ENCODE measurements at regions not wholly inside any gene's neighbourhood (a gene's known extent, or its start where the extent isn't known, plus 50 kb on each side); places are given as distances from the start of the nearest gene placed in this dataset.

- H3K36me3 ChIP-seq (replicated peaks; ENCODE audit: insufficient read depth, low read length), result no peaks in the 10 kb centered on the region
- no peaks in the 10 kb centered on the region for H3K9me3 ChIP-seq (replicated peaks; ENCODE audit: insufficient read depth, low read length)
- no peak overlapping the region for H3K4me3 ChIP-seq (ENCODE audit: low read length)
- no peak overlapping the region for H2AFZ ChIP-seq (ENCODE audit: low read length)
- H3K4me2 ChIP-seq (ENCODE audit: low read depth, low read length), result no peak overlapping the region
- no peaks in the 10 kb centered on the region for H3F3A ChIP-seq (ENCODE audit: insufficient read depth, low read length)
- no peak overlapping the region for H3K9ac ChIP-seq (ENCODE audit: low read length)
- no peaks in the 10 kb centered on the region for H4K20me1 ChIP-seq (ENCODE audit: insufficient read depth, low read length)
- no peaks in the 10 kb centered on the region for H3K27me3 ChIP-seq (replicated peaks; ENCODE audit: insufficient read depth, low read length)
- H3K4me1 ChIP-seq (ENCODE audit: low read length), result no peaks in the 10 kb centered on the region
- H3K27ac ChIP-seq (ENCODE audit: low read length), result no peak overlapping the region
- TF ChIP-seq EZH2phosphoT487 (IDR thresholded peaks at IDR 0.05; ENCODE audit: low read length) (no peak), CTCF (IDR thresholded peaks at IDR 0.05; ENCODE audit: low read length) (no peak), EZH2 (optimal IDR thresholded peaks at IDR 0.05; ENCODE audit: low read depth, low read length) (no peak)
- H3K79me2 ChIP-seq (ENCODE audit: low read length), result no peaks in the 10 kb centered on the region
- no peaks in the 10 kb centered on the region for H3K9me2 ChIP-seq (replicated peaks; ENCODE audit: insufficient read depth, low read length)
- DNase-seq, result no peak
These were observed 376.4 kb downstream of the HTR7 start for GRCh38 chr10:90481326-90481923.

DNA sequence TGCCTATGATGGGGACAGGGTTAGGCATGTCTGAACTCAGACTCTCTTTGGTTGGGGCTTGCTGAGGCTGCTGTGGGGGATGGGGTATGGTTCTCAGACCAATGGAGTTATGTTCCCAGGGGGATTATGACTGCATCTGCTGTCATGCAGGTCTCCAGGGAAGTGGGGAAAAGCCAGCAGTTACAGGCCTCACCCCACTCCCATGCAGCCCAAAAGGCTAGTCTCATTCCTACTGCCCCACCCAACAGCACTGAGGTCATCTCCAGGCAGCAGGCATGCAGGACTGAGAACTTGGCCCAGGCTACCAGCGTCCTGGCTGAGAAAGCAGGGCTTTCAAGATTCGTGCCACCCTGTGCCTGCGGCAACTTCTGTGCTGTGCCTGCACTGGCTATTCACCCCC is 373.3 kb downstream of the HTR7 start:
- Histone ChIP-seq H4K20me1 (ENCODE audit: insufficient read depth, low read length) (no peaks in the 10 kb centered on the region), H3K4me3 (ENCODE audit: low read length) (no peak overlapping the region), H3K9me3 (replicated peaks; ENCODE audit: insufficient read depth, low read length) (no peaks in the 10 kb centered on the region), H3K4me1 (ENCODE audit: low read length) (no peaks in the 10 kb centered on the region), H3K9me2 (replicated peaks; ENCODE audit: insufficient read depth, low read length) (no peaks in the 10 kb centered on the region), H3K79me2 (ENCODE audit: low read length) (no peaks in the 10 kb centered on the region), H2AFZ (ENCODE audit: low read length) (no peak overlapping the region), H3K4me2 (ENCODE audit: low read depth, low read length) (no peak overlapping the region), H3K27ac (ENCODE audit: low read length) (no peak overlapping the region), H3K36me3 (replicated peaks; ENCODE audit: insufficient read depth, low read length) (no peaks in the 10 kb centered on the region), H3K27me3 (replicated peaks; ENCODE audit: insufficient read depth, low read length) (no peaks in the 10 kb centered on the region), H3K9ac (ENCODE audit: low read length) (no peak overlapping the region), H3F3A (ENCODE audit: insufficient read depth, low read length) (no peaks in the 10 kb centered on the region)
- no peak for DNase-seq
- TF ChIP-seq EZH2 (optimal IDR thresholded peaks at IDR 0.05; ENCODE audit: low read depth, low read length) (no peak), EZH2phosphoT487 (IDR thresholded peaks at IDR 0.05; ENCODE audit: low read length) (no peak), CTCF (IDR thresholded peaks at IDR 0.05; ENCODE audit: low read length) (no peak)

DNA sequence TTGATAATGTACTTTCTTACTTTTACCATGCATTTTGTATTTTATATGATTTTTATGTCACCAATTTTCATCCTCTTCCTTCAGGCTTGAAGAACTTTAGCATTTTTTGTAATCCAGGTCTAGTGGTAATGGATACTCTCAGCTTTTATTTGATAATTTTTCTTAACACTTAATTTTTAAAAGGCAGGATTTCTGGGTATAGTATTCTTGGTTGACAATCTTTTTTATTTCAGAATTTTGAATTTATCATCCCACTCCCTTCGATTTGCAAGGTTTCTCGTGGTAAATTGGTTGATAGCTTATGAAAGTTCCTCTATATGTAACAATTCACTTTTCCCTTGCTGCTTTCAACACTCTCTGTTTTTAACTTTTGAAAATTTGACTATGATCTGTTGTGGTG is 363.7 kb downstream of the HTR7 start:
- no peaks in the 10 kb centered on the region for H3K9me3 ChIP-seq (replicated peaks; ENCODE audit: insufficient read depth, low read length)

More for the DNA sequence above, 363.7 kb downstream of the HTR7 start:
- Histone ChIP-seq H3K36me3 (replicated peaks; ENCODE audit: insufficient read depth, low read length) (no peaks in the 10 kb centered on the region), H2AFZ (ENCODE audit: low read length) (no peak overlapping the region), H3K9me2 (replicated peaks; ENCODE audit: insufficient read depth, low read length) (no peaks in the 10 kb centered on the region), H4K20me1 (ENCODE audit: insufficient read depth, low read length) (no peaks in the 10 kb centered on the region), H3K4me2 (ENCODE audit: low read depth, low read length) (no peak overlapping the region), H3K4me3 (ENCODE audit: low read length) (no peak overlapping the region), H3K27ac (ENCODE audit: low read length) (no peak overlapping the region), H3K4me1 (ENCODE audit: low read length) (no peaks in the 10 kb centered on the region), H3F3A (ENCODE audit: insufficient read depth, low read length) (no peaks in the 10 kb centered on the region), H3K9ac (ENCODE audit: low read length) (no peak overlapping the region), H3K27me3 (replicated peaks; ENCODE audit: insufficient read depth, low read length) (no peaks in the 10 kb centered on the region), H3K79me2 (ENCODE audit: low read length) (no peaks in the 10 kb centered on the region)
- DNase-seq, result no peak
- TF ChIP-seq EZH2phosphoT487 (IDR thresholded peaks at IDR 0.05; ENCODE audit: low read length) (no peak), CTCF (IDR thresholded peaks at IDR 0.05; ENCODE audit: low read length) (no peak), EZH2 (optimal IDR thresholded peaks at IDR 0.05; ENCODE audit: low read depth, low read length) (no peak)

Measured in MM.1S (cell line).